ENCODE measurements at regions not wholly inside any gene's neighbourhood (a gene's known extent, or its start where the extent isn't known, plus 50 kb on each side); places are given as distances from the start of the nearest gene placed in this dataset.

DNA sequence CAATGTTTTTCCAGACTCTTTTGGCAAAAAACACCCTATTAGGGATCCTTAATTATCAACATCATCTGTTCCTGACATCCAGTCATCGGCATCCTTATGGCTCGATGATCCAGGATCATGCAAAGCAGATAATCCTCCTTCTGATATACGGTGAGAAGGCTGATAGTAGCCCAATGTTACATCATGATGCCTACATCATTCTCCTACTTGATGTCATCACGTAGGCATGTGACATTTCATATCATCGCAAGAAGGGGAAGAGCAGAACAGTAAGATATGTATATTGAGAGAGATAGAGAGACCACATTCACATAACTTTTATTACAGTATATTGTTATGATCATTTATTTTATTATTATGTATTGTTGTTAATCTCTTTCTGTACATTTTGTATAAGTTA, 168.6 kb downstream of the ADAMTS15 start:
- TF ChIP-seq CTCF (IDR thresholded peaks at IDR 0.05) (no peak), EZH2 (IDR thresholded peaks at IDR 0.05; ENCODE audit: borderline replicate concordance, insufficient read depth, low read depth, low read length, poor library complexity, severe bottlenecking) (no peak)
- POLR2A ChIA-PET = no interaction called here
- Histone ChIP-seq H3K9ac (ENCODE audit: low read length) (no peak overlapping the region), H3K27ac (ENCODE audit: low read length in 2 of 2) (no peak overlapping the region), H3K4me3 (ENCODE audit: control extremely low read depth in 1 of 5, extremely low read depth in 1 of 5, insufficient read depth in 1 of 5, low read depth in 2 of 5, low read length in 4 of 5) (no peak overlapping the region), H3K9me3 (ENCODE audit: control extremely low read depth in 1 of 3, control insufficient read depth in 2 of 3, insufficient read depth in 1 of 3, low read length in 2 of 3) (peaks cover 0 to 4% (median 0%) of the 10 kb centered on the region in 3 donors), H4K20me1 (ENCODE audit: control insufficient read depth, insufficient read depth, low read length, poor library complexity, severe bottlenecking) (no peaks in the 10 kb centered on the region), H3K27me3 (replicated peaks in 1 of 4; ENCODE audit: control extremely low read depth in 1 of 4, control insufficient read depth in 3 of 4, insufficient read depth in 4 of 4, low read length in 3 of 4) (no peaks in the 10 kb centered on the region), H3K79me2 (ENCODE audit: control insufficient read depth, insufficient read depth, low read length) (no peaks in the 10 kb centered on the region), H3K4me2 (replicated peaks; ENCODE audit: low read depth, low read length, poor library complexity, severe bottlenecking) (no peak overlapping the region), H3K4me1 (ENCODE audit: control insufficient read depth in 2 of 2, insufficient read depth in 2 of 2, low read length in 2 of 2) (no peaks in the 10 kb centered on the region), H2AFZ (ENCODE audit: insufficient read depth, low read depth, low read length, poor library complexity, severe bottlenecking) (no peak overlapping the region), H3K36me3 (replicated peaks in 1 of 2; ENCODE audit: control extremely low read depth in 1 of 2, control insufficient read depth in 1 of 2, extremely low read depth in 1 of 2, insufficient read depth in 2 of 2, low read length in 1 of 2) (no peaks in the 10 kb centered on the region)
- H3K4me3 Mint-ChIP-seq = no peak overlapping the region
- H3K4me1 Mint-ChIP-seq = no peaks in the 10 kb centered on the region
- DNase-seq = no peak
- WGBS (ENCODE audit: insufficient coverage) = 94% methylated on average over 3 of the region's 5 CpGs
- H3K27me3 Mint-ChIP-seq = peaks cover 9% of the 10 kb centered on the region
- no peak for ATAC-seq (ENCODE audit: low read depth)
- CTCF ChIA-PET = no interaction called here
- H3K9me3 Mint-ChIP-seq (ENCODE audit: insufficient read depth) = no peaks in the 10 kb centered on the region
- H3K27ac Mint-ChIP-seq = no peak overlapping the region
- intact Hi-C loops (cut with micrococcal nuclease) = no loop called here

DNA sequence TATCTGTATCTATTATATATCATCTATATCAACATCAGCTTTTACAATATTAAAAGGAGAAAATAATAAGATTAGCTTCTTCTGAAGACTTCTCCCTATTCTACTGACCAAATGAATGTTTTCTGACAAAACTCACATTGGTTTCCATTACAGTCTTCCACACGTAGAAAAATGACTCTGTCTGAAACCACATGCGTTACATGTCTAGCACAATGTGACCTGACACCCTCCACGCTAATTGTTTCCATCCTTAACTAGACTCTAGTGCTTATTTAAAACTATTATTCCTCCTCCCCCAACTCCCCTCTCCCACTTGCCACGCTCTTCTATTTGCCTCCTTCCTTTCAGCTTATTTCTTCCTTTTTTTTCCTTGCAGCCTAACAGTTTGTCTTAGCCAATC, 172.1 kb downstream of the ADAMTS15 start:
- intact Hi-C loops (cut with micrococcal nuclease) = no loop called here
- no peaks in the 10 kb centered on the region for H3K27me3 ChIP-seq (replicated peaks in 1 of 4; ENCODE audit: control extremely low read depth in 1 of 4, control insufficient read depth in 3 of 4, insufficient read depth in 4 of 4, low read length in 3 of 4)
- H3K4me3 Mint-ChIP-seq = no peak overlapping the region
- no peaks in the 10 kb centered on the region for H3K9me3 Mint-ChIP-seq (ENCODE audit: insufficient read depth)
- DNase-seq (no peak), ATAC-seq (ENCODE audit: low read depth) (no peak)
- H2AFZ ChIP-seq (ENCODE audit: insufficient read depth, low read depth, low read length, poor library complexity, severe bottlenecking) = no peak overlapping the region
- TF ChIP-seq EZH2 (IDR thresholded peaks at IDR 0.05; ENCODE audit: borderline replicate concordance, insufficient read depth, low read depth, low read length, poor library complexity, severe bottlenecking) (no peak), CTCF (IDR thresholded peaks at IDR 0.05) (no peak)
- no peak overlapping the region for H3K9ac ChIP-seq (ENCODE audit: low read length)
- peaks cover 0 to 4% (median 0%) of the 10 kb centered on the region in 3 donors for H3K9me3 ChIP-seq (ENCODE audit: control extremely low read depth in 1 of 3, control insufficient read depth in 2 of 3, insufficient read depth in 1 of 3, low read length in 2 of 3)
- no peak overlapping the region for H3K27ac Mint-ChIP-seq
- H3K27ac ChIP-seq (ENCODE audit: low read length in 2 of 2) = no peak overlapping the region
- CTCF ChIA-PET = no interaction called here
- H3K36me3 ChIP-seq (replicated peaks in 1 of 2; ENCODE audit: control extremely low read depth in 1 of 2, control insufficient read depth in 1 of 2, extremely low read depth in 1 of 2, insufficient read depth in 2 of 2, low read length in 1 of 2) = no peaks in the 10 kb centered on the region
- H3K4me2 ChIP-seq (replicated peaks; ENCODE audit: low read depth, low read length, poor library complexity, severe bottlenecking) = no peak overlapping the region
- no peaks in the 10 kb centered on the region for H3K79me2 ChIP-seq (ENCODE audit: control insufficient read depth, insufficient read depth, low read length)
- WGBS (ENCODE audit: insufficient coverage) = 78% methylated on average over 4 of the region's 4 CpGs
- POLR2A ChIA-PET = no interaction called here
- H3K4me3 ChIP-seq (ENCODE audit: control extremely low read depth in 1 of 5, extremely low read depth in 1 of 5, insufficient read depth in 1 of 5, low read depth in 2 of 5, low read length in 4 of 5) = no peak overlapping the region
- H4K20me1 ChIP-seq (ENCODE audit: control insufficient read depth, insufficient read depth, low read length, poor library complexity, severe bottlenecking) = no peaks in the 10 kb centered on the region
- H3K4me1 Mint-ChIP-seq = no peaks in the 10 kb centered on the region
- H3K4me1 ChIP-seq (ENCODE audit: control insufficient read depth in 2 of 2, insufficient read depth in 2 of 2, low read length in 2 of 2) = no peaks in the 10 kb centered on the region
- peaks cover 18% of the 10 kb centered on the region for H3K27me3 Mint-ChIP-seq

All from B cell (primary cell).